Panc1 (cell line): ENCODE measurements at regions not wholly inside any gene's neighbourhood (a gene's known extent, or its start where the extent isn't known, plus 50 kb on each side); places are given as distances from the start of the nearest gene placed in this dataset.

ENCODE experiments used
- CTCF ChIP-seq: fragments of 450-650 bp; IDR thresholded peaks from 2 replicates; pipeline ENCODE4 v1.5.1; 2017; ENCODE audit warnings: mild to moderate bottlenecking
- POLR2AphosphoS5 ChIP-seq: IDR thresholded peaks from 2 replicates; pipeline ENCODE4 v1.6.1; 2012; ENCODE audit warnings: mild to moderate bottlenecking, low read depth, low read length, moderate library complexity
- SIN3A ChIP-seq: IDR thresholded peaks from 2 replicates; pipeline ENCODE4 v1.6.1; 2012; ENCODE audit warnings: low read depth, mild to moderate bottlenecking, low read length, moderate library complexity, borderline replicate concordance; ENCODE audit not compliant: insufficient read depth

DNA sequence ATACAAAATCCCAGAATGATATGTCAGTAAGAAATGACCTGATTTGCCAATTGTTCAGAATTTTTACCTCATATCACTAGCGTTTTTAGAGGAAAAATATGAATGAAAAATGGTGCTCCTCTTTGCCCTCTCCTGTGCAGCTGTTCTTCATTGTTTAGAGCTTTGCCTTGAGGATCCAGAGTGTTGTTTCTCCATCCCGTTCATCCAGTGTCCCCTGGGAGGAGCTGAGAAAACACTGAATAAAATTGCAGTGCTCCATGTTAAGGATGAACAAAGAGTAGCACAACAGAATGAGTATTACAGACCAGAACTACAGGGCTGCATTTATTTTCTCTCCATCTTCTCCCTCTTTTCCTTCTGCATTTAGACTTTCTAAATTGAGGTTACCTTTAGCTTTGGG, 133.1 kb downstream of the ADCYAP1 start:
- TF ChIP-seq CTCF = no peak
- no peak for TF ChIP-seq SIN3A
- no peak for TF ChIP-seq POLR2AphosphoS5
